NCI-H748 (cell line): ENCODE measurements at regions not wholly inside any gene's neighbourhood (a gene's known extent, or its start where the extent isn't known, plus 50 kb on each side); places are given as distances from the start of the nearest gene placed in this dataset.
A peak's percentile ranks its signal among the peaks of the same experiment; 100 is the strongest.
"Not testable (repeated sequence)": the region's sequence is repeated elsewhere in the genome, so short reads cannot be mapped to it uniquely, and the experiment has no call there.

Experiments used
- DNase-seq: peaks from one replicate; lab custom pipeline; 2025; ENCODE audit not compliant: unreplicated experiment; lab: John Stamatoyannopoulos, UW

DNA sequence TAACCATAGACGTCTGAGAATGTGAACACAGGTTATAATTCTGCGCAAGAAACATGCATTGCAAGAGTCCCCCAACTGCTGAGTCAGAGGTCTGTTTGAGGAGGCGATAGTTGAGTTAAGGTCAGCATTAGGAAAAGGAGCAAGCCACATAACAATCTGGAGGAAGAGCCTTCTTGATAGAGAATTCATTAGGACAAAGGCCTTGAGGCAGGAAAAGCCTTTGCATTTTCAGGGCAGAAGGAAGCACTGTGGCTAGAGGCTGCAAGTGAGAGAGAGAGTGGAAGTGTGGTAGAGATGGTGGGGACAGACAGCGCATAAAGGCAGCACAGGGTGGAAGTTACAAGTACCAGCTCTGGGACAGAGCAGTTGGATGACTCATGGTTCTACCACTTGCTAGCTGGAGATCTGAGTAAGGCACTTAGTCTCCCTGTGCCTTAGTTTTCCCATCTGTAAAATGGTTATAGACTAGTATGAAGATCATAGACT lies 125.8 kb upstream of the LNX1 start:
- DNase-seq, result no peak

DNA sequence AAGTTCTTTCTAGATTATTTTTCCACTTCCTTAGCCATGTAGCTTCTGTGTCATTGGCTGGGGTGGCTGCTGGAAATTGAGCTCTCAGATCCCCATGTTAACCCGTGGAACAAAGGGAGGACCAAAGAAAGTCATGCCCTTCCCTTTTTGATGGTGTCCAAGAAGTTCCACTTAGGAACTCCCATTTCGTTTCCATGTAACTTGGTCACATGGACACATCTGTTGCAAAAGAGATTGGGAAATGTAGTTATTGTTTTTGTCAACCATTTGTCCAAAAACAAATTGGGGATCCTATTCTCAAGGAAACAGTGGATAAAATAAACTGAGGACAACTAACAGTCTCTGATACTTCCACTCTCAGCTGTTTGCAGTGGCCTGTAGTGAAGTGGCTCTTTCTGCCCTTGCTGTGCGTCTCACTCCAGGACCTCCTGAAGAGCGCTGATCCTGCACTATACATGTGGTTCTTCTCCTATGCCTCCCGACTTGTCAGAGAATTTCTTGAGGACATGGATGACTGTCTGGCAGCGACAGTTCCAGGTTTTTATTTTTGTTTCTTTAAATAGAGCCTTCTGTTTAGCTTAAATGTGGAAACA lies 125.3 kb upstream of the LNX1 start:
- DNase-seq, result no peak

DNA sequence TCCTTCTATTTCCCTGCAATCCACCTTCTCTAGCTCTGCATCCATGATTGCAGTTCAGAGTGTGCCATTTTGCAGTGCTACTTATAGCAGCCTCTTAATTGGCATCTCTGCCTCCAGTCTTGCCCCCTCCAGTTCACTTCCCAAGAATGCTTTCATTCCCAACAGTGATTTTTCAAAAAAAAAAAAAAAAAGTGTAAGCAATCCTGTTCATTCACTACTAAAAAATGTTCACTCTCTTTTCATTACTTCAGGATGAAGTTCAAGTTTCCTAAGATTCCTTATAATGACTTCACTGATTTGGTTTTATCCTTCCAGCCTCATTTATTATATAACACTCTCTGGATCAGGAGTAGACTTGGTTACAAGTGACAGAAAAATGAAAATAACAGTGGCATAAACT lies 124.7 kb upstream of the LNX1 start:
- DNase-seq, result no peak

DNA sequence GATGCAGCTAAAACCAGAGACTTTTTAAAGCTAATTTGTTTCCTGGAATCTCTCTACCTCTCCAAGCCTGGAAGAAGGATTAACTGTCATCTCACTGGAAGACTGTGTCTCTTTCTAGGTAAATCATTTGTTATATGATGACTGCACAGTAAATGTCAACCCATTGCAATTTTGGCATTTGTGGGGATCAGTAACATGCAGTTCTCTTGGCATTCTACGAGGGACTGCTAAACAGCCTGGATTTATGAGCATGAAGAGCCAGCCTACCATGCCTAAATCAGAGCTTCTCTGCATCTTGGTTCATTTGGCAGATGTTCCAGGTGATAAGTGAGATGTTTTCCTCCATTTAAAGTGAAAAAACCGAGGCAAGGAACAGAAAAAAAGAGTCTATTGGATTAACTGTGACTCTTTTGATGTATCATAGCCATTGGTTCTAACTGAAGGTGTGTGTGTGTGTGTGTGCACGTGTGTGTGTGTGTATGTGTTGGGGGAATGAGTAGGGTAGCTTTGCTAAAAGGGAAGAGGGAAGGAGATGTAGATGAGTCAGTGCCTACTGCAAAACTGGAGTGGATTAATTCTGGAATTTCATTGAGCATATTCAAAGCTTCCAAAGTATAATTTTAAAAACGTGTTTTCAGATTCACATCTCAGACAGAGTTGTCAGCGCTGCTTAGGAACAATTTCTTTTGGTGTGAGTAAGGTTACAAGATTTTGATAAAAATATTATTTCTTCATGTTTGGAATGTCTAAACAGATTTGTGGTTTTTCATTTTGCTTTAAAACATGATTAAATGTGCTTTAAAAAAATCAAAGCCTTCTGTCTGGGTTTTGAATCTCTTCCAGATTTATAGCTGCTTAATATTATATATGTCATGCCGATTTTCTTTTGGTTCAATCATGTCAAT lies 123.2 kb upstream of the LNX1 start:
- DNase-seq, result no peak

DNA sequence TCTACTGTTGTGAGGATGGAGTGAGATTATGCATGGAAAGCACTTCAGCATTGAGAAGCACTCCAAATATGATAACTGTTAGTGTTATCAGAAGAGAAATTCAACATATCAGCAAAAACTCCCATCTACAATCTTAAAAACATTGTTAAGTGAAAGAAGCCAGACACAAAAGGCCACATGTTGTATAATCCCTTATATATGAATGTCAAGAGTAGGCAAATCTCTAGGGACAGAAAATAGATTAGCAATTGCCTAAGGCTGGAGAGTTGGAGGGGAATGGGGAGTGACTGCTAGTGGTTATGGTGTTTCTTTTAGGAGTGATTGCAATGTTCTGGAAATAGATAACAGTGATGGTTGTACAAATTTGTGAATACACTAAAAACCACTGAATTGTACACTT lies 122.5 kb upstream of the LNX1 start:
- no peak for DNase-seq

DNA sequence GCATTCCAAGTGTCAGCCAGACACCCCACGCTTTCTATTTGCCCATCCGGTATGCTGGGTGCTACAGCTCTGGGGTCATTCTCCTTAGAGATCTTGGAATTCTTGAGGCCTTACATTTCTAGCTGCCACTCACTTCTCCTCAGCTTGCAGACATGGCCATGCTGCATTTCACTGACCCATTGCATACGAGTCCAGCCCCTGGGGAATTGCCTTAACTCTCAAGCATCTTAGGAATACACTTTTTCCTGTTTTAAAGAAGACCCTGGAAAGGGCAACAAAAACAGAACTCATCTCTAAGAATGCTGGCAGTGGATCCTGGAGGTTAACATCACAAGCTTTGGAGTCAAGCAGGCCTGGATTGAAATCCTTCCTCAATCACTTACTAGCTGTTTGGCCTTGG lies 122.0 kb upstream of the LNX1 start:
- no peak for DNase-seq

DNA sequence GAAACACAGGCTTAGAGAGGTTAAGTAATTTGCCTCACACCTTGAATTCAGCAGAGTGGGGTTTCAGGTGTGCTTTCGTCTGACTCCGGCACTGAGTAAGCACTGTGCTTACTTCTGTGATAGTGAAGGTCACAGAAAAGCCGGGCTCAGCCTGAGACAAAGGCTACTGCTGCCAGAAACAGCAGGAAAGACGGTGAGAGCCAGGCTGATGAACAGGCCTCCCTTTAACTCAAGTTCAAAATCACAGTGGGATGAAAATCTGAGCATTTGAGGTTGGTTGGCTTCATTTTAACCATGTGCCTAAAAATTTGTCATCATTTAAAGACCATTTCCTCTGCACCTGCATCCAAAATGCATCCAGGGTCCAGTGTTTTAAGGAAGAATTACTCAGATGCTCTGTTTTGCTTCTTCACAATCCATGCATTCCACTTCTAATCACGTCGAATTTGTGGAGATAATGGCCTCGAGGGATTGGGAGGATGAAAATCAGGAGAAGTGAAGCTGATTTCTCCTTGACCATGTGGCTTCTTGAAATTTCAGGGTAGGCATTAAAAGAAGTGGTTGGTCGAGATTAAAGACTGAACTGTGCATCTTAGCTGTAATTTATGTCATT lies 121.2 kb upstream of the LNX1 start:
- no peak for DNase-seq

DNA sequence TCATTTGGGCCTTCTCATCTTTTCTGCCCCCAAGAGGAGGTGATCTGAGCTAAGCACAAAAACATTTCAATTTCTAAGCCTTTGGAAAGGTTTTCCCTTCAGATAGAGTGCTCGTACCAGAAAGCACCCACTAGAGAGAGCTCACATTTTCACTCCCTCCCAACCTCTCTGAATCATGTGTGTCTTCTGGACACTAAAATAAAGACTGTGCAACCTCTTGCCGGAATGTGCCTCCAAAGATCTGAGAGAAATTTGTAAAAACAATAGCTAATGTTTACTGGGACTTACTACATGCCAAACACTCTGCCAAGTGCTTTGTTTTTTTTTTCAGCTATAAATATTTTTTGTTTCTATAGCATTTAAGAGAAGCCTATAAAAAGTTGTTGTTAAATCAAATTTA lies 120.6 kb upstream of the LNX1 start:
- DNase-seq, result no peak

DNA sequence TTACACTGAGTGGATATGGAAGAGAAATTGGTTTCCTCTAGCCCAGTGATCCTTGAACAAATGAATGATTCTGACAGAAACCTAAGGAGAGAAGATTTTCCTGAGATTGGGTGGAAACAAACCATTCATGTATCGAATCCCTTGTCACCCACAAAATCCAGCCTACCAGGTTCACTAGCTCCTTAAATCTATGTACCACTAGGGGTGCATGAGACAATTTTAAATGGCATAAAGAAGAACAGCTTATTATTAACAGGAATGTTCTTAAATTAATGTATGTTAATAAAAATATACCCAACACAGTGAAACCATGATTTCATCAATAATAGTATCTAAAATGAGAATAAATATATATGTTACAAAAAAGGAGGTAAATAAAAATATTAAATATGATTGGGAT lies 118.4 kb upstream of the LNX1 start:
- DNase-seq, result no peak

DNA sequence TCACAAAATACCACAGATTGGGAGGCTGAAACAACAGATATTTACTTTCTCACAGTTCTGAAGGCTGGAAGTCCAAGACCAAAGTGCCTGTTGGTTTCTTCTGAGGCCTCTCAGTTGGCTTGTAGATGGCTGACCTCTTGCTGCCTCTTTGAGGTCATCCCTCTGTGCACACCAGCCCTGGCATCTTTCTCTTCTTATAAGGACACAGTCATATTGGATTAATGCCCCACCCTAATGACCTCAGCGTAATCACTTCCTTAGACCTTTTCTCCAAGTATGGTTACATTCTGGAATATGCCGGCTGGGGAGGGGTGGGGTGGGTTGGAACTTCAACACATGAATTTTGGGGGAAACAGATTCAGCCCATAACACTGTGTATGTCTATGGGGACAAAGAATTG lies 116.2 kb upstream of the LNX1 start:
- DNase-seq, result no peak

DNA sequence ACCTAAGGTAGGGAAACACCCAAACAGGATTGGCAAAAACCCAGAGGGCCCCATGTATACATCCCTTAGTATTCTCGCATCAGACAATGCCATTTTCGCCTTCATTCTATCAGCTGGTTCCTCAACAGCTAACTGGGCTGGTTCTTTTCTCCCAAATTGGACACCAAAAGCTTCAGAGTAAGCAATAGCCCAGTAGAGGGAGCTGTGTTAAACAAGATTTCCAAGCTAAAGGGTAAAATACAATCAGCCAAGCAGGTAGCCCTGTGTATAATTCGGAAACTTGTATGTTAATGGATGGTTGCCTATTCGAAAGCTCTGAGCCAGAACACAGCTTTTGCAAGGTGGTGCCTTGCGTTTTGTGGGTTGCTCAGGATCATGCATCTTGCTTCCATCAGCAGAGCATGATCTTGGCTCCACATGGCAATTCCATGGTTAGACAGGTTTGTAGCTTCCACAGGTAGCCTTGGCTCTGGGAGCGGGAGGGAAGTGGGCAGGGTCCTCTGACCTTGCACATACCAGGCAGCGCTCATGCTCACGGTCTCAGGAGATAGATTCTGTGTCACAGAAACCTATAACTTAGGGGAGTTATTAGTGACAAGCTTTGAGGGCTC lies 115.2 kb upstream of the LNX1 start:
- DNase-seq, result peak; percentile 81

DNA sequence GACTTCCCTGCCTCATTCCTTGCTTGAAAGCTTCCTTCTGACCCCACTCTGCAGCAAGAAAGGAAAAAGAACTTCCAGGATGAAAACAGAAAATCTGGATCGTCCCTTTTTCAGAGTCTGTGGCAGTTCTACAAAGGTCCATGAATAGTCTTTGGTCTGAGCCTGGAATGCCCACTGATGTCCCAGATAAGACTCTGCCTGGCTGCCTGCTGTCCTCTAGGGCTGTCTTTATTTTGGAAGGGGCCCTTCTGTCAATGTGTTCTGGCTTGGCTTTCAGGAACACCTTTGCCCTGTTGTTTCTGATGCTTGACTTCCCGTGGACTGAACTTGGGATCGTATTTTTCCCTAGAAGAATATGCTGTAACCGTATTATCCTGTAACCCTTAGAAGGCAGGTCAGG lies 114.7 kb upstream of the LNX1 start:
- no peak for DNase-seq

DNA sequence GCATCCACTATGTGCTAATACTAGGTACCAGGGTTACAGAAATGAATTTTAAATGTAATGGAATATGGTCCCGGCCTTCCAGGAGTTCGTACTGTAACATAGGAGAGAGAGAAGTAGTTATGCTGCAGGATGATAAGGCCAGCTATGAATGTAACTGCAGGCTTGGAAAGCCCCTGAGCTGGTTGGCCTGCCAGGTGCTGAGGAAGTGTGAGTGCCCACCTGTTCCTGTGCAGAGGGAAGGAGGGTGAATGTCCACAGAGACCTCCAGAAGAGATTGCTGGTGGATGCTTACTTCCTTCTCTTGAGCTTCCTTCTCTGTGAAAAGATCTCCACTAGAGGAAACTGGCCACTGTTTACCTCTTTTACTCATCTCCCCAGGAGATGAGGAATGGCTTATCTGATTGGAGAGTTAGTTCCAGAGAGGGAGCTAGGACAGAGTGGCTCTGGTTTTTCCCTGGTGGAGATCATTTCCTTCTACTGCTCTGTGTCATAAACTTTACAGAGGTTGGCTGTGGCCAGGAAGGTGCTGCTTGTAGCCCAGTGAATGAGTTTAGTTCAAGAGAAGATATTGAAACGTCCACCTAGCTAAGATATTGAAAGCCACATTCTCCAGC lies 114.0 kb upstream of the LNX1 start:
- DNase-seq, result no peak

DNA sequence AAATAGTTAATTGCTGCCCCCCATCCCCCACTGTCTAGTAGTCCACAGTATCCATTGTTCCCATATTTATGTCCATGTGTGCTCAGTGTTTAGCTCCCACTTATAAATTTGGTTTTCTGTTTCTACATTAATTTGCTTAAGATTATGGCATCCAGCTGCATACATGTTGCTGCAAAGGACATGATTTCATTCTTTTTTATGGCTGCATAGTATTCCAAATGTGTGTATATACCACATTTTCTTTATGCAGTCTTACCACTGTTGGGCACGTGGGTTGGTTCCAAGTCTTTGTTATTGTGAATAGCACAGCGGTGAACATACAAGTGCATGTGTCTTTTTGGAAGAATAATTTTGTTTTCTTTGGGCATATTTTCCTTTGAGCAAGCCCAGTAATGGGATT lies 113.0 kb upstream of the LNX1 start:
- DNase-seq, result no peak

DNA sequence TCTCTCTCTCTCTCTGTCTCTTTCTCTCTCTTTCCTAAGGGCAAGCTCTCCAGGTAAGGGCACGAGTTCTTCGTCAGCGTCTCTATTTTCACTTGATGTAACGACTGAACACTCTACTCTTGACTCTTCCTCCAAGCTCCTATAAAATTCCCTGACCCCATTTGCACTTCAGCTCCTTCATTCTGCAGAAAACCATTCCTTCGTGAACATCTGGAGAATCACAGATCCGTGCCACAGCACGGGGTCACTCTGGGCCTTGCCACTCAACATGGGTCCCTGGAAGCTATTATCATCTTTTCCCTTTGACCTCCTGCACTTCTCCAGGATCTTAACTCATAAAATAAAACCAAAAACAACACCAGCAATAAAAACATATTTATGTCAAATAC lies 112.0 kb upstream of the LNX1 start:
- DNase-seq, result no peak

DNA sequence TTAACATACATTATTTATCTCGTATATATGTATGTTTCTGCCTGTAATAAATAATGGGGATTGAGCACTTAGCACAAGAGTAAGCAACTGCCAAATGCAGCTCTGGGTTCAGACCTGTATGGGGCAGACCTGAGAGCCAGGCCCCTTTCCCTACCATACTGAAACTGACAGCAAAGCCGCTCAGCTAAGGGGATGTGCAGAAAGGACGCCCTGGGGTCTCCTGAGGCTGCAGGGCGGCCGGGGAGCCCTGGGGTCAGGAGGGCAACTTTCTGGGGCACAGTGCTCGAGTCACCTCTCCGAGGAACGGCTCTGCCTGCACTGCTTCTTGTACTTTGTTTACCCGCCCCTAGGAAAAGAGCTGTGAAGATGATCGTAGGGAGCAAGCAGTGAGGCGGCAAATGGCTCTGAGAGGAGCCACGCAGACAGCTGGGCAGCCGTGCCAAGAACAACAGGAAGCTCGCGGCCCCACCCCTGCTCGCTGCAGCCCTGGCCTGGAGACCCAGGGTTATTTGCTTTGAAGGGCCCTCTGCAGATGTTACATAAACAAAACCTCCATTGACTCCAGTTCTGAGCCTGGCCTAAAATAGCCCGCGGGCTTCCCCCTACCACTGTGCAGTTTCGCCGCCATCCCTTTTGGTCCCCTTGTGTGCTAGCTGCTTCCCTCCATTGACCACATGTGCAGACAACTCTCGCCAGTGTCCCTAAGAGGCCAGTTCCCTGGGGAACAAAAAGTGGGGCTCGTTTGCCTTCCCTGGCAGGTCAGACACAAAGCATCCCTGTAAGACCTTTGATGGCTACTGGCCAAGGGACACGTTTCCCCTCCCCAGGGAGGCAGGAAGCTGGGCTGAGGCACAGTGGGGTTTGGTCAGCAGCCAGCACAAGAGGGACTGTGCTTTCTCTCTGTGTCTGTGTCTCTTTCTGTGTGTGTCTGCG lies 111.3 kb upstream of the LNX1 start:
- DNase-seq, result peak; percentile 97

DNA sequence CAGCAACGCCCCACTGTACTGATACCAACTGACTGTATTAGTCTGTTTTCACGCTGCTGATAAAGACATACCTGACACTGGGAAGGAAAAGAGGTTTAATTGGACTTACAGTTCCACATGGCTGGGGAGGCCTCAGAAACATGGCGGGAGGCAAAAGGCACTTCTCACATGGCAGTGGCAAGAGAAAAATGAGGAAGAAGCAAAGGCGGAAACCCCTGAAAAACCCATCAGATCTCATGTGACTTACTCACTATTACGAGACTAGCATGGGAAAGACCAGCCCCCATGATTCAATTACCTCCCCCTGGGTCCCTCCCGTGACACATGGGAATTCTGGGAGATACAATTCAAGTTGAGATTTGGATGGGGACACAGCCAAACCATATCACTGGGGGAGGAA lies 110.0 kb upstream of the LNX1 start:
- not testable (repeated sequence) for DNase-seq

DNA sequence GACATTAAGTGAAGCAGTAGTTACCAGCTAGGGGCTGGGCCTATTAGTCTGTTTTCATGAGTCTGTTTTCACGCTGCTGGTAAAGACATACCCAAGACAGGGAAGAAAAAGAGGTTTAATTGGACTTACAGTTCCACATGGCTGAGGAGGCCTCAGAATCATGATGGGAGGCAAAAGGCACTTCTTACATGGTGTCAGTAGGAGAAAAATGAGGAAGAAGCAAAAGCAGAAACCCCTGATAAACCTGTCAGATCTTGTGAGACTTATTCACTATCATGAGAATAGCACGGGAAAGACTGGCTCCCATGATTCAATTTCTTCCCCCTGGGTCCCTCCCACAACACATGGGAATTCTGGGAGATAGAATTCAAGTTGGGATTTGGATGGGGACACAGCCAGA lies 108.0 kb upstream of the LNX1 start:
- not testable (repeated sequence) for DNase-seq

DNA sequence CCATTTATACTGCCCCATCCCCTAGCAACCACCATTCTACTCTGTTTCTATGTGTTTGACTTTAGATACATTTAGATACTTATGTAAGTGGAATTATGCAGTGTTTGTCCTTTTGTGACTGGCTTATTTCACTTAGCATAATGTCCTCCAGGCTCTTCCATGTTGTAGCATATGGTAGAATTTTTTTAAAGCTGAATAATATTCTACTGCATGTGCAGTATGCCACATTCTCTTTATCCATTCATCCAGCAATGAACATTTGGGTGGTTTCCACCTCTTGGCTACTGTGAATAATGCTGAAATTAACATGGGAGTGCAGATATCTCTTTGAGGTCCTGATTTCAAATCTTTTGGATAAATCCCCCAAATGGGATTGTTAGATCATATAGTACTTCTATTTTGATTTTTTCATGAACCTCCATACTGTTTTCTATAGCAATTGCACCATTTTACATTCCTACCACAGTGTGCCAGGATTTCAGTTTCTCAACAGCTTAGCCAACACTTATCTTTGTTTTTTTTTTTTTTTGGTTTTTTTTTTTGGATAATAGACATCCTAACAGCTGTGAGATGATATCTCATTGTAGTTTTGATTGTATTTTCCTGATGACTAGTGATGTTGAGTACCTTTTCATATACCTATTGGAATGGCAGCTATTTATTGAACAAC lies 105.9 kb upstream of the LNX1 start:
- DNase-seq, result no peak
